HCT116 (cell line): ENCODE measurements at regions not wholly inside any gene's neighbourhood (a gene's known extent, or its start where the extent isn't known, plus 50 kb on each side); places are given as distances from the start of the nearest gene placed in this dataset.

ENCODE experiments used
- ATAC-seq: fragments of 200-7000 bp; cut with Tn5 transposase; 2 replicates; pipeline ENCODE4 v1.9.1; 2020; ENCODE audit warnings: mild to moderate bottlenecking, moderate library complexity
- BruUV-seq: library from RNA; stranded (reverse); fragments of 400-500 nt; replicated peaks from 2 replicates; lab custom pipeline; 2021; lab: Mats Ljungman, UMichigan
- CTCF ChIA-PET: fragments of 300-600 bp; sonication (Branson Sonifier 250); formaldehyde crosslinking; loops from one replicate; lab custom pipeline; 2021; ENCODE audit warnings: antibody characterized with exemption; lab: Charles Lee
- POLR2A ChIA-PET: fragments of 300-600, 350-600 bp; sonication (Branson Sonifier 250); formaldehyde crosslinking; loops from one replicate; lab custom pipeline; 2021; ENCODE audit warnings: antibody characterized with exemption; lab: Charles Lee
- RAD21 ChIA-PET, 2 experiments: fragments of 300-600 bp; sonication (Branson Sonifier 250); formaldehyde crosslinking; loops; one replicate each; lab custom pipeline; 2023; ENCODE audit warnings: low total read pairs in 2 of 2; ENCODE audit not compliant: uncharacterized antibody in 2 of 2, unreplicated experiment in 2 of 2, low non-redundant PET in 1 of 2; lab: Charles Lee
- DNase-seq: peaks from one replicate; pipeline ENCODE4 v3.0.0-alpha.2; 2010; ENCODE audit warnings: low read depth, low spot score
- H2AFZ ChIP-seq: fragments of 200-600 bp; shearing (Covaris generic), sonication (generic); 2 replicates; pipeline ENCODE4 v1.6.1; 2017; ENCODE audit warnings: low read depth, mixed run types, mixed read lengths, antibody characterized with exemption, low read length; ENCODE audit not compliant: poor library complexity, severe bottlenecking
- H3K27ac ChIP-seq: 2 replicates; pipeline ENCODE4 v1.5.1; 2012; ENCODE audit warnings: low read depth, low read length
- H3K27me3 ChIP-seq: fragments of 200-600 bp; sonication (generic); 2 replicates; pipeline ENCODE4 v1.6.1; 2016; ENCODE audit warnings: mixed run types, low read length, mixed read lengths; ENCODE audit not compliant: insufficient read depth
- H3K36me3 ChIP-seq, 2 experiments: fragments of 200-500 bp in 1 of 2; fragments of 200-600 bp in 1 of 2; sonication (Bioruptor generic) in 1 of 2; sonication (generic) in 1 of 2; 2 replicates each; pipeline versions ENCODE4 v1.5.1 to v1.6.1; 2014 to 2016; ENCODE audit warnings: low read length in 2 of 2, inconsistent platforms in 1 of 2, mixed read lengths in 1 of 2, mixed run types in 1 of 2; ENCODE audit not compliant: insufficient read depth in 2 of 2, control insufficient read depth in 1 of 2
- H3K4me1 ChIP-seq, 2 experiments: fragments of 200-600 bp in 1 of 2; sonication (generic) in 1 of 2; 2 replicates each; pipeline versions ENCODE4 v1.5.1 to v1.6.1; 2012 to 2017; ENCODE audit warnings: low read length in 2 of 2, inconsistent platforms in 1 of 2, mild to moderate bottlenecking in 1 of 2, mixed read lengths in 1 of 2, mixed run types in 1 of 2, moderate library complexity in 1 of 2; ENCODE audit not compliant: insufficient read depth in 2 of 2, control insufficient read depth in 1 of 2
- H3K4me2 ChIP-seq: fragments of 200-600 bp; sonication (generic); 2 replicates; pipeline ENCODE4 v1.6.1; 2017; ENCODE audit warnings: mixed run types, low read length, mixed read lengths
- H3K4me3 ChIP-seq, 2 experiments: fragments of 200-600 bp in 1 of 2; sonication (generic) in 1 of 2; replicated peaks in 1 of 2; 2 replicates each; pipeline ENCODE4 v1.5.1; 2011 to 2016; ENCODE audit warnings: low read length in 2 of 2, control low read depth in 1 of 2, low read depth in 1 of 2, mild to moderate bottlenecking in 1 of 2, mixed read lengths in 1 of 2, mixed run types in 1 of 2
- H3K79me2 ChIP-seq: fragments of 200-600 bp; sonication (generic); 2 replicates; pipeline ENCODE4 v1.6.1; 2017; ENCODE audit warnings: mild to moderate bottlenecking, mixed run types, low read length, moderate library complexity, mixed read lengths; ENCODE audit not compliant: insufficient read depth
- H3K9ac ChIP-seq: fragments of 200-600 bp; sonication (generic); 2 replicates; pipeline ENCODE4 v1.6.1; 2016; ENCODE audit warnings: low read length, mixed read lengths
- H3K9me2 ChIP-seq: fragments of 200-600 bp; sonication (generic), shearing (Covaris generic); 2 replicates; pipeline ENCODE4 v1.6.1; 2017; ENCODE audit warnings: mixed run types, mild to moderate bottlenecking, moderate library complexity; ENCODE audit not compliant: insufficient read depth
- H3K9me3 ChIP-seq, 2 experiments: fragments of 200-500 bp in 1 of 2; fragments of 200-600 bp in 1 of 2; sonication (Bioruptor generic) in 1 of 2; sonication (generic) in 1 of 2; 2 replicates each; pipeline ENCODE4 v1.6.1; 2014 to 2017; ENCODE audit warnings: low read length in 2 of 2, mixed read lengths in 2 of 2, inconsistent platforms in 1 of 2, low read depth in 1 of 2, mild to moderate bottlenecking in 1 of 2, mixed run types in 1 of 2, moderate library complexity in 1 of 2; ENCODE audit not compliant: control insufficient read depth in 1 of 2, insufficient read depth in 1 of 2
- H4K20me1 ChIP-seq: fragments of 200-600 bp; sonication (generic), shearing (Covaris generic); 2 replicates; pipeline ENCODE4 v1.6.1; 2017; ENCODE audit warnings: mixed run types, mild to moderate bottlenecking, moderate library complexity; ENCODE audit not compliant: insufficient read depth
- CTCF ChIP-seq, 3 experiments: fragments of 200-600 bp in 1 of 3; sonication (generic) in 1 of 3; IDR thresholded peaks in 2 of 3; conservative IDR thresholded peaks in 1 of 3; 2 replicates each; pipeline ENCODE4 v1.5.1; 2012 to 2017; ENCODE audit warnings: low read depth in 2 of 3, low read length in 2 of 3, antibody characterized with exemption in 1 of 3, borderline replicate concordance in 1 of 3, control low read depth in 1 of 3, mild to moderate bottlenecking in 1 of 3, mixed read lengths in 1 of 3, mixed run types in 1 of 3, moderate library complexity in 1 of 3; ENCODE audit not compliant: insufficient read depth in 1 of 3
- EZH2 ChIP-seq: fragments of 200-600 bp; sonication (generic); IDR thresholded peaks from 2 replicates; pipeline ENCODE4 v1.6.1; 2017; ENCODE audit warnings: antibody characterized with exemption, mixed run types
- JUND ChIP-seq: IDR thresholded peaks from 2 replicates; pipeline ENCODE4 v1.6.1; 2012
- POLR2A ChIP-seq: IDR thresholded peaks from 2 replicates; pipeline ENCODE4 v1.7.0; 2011; ENCODE audit warnings: borderline replicate concordance; ENCODE audit not compliant: insufficient read depth, insufficient read length; ENCODE audit errors: extremely low read depth
- RAD21 ChIP-seq: IDR thresholded peaks from 2 replicates; pipeline ENCODE4 v1.6.1; 2012; ENCODE audit warnings: low read depth, mild to moderate bottlenecking
- SP1 ChIP-seq: IDR thresholded peaks from 2 replicates; pipeline ENCODE4 v1.6.1; 2012; ENCODE audit warnings: low read depth
- SRF ChIP-seq: IDR thresholded peaks from 2 replicates; pipeline ENCODE4 v1.6.1; 2012; ENCODE audit warnings: low read depth
- TCF7L2 ChIP-seq: IDR thresholded peaks from 2 replicates; pipeline ENCODE4 v1.7.0; 2011; ENCODE audit warnings: borderline replicate concordance, inconsistent platforms; ENCODE audit not compliant: insufficient read depth, insufficient read length; ENCODE audit errors: extremely low read depth
- ZBTB33 ChIP-seq: IDR thresholded peaks from 2 replicates; pipeline ENCODE4 v1.6.1; 2011; ENCODE audit warnings: mild to moderate bottlenecking, low read length, moderate library complexity; ENCODE audit not compliant: insufficient replicate concordance; ENCODE audit errors: extremely low read depth
- ZFX ChIP-seq: fragments of 450-650 bp; IDR thresholded peaks from 2 replicates; pipeline ENCODE4 v1.6.1; 2017
- intact Hi-C: fragments of 100-400 bp; cut with micrococcal nuclease; formaldehyde crosslinking; loops from 2 replicates; pipeline ENCODE4 v1.10.0; 2022

- no peak for TF ChIP-seq TCF7L2
- TF ChIP-seq POLR2A: no peak
- no peak for TF ChIP-seq ZFX
- no peak for TF ChIP-seq CTCF (IDR thresholded peaks at IDR 0.05 in 2 of 3, conservative IDR thresholded peaks at IDR 0.05 in 1 of 3; ENCODE audit: borderline replicate concordance in 1 of 3, insufficient read depth in 1 of 3, low read depth in 2 of 3, low read length in 2 of 3)
- TF ChIP-seq SRF: no peak
- TF ChIP-seq JUND: no peak
- no peak for TF ChIP-seq SP1
Measured at GRCh38 chr5:4941161-4941560, 199.0 kb upstream of the ADAMTS16 start (continued).

- no peak overlapping the region for H2AFZ ChIP-seq
- H3K27me3 ChIP-seq: 0 out of 2 replicates have a peak, but pooled peaks cover 4% of the 10 kb centered on the region
- H3K36me3 ChIP-seq: no peaks in the 10 kb centered on the region
- no peak overlapping the region for H3K9ac ChIP-seq
- intact Hi-C loops: loop anchor here (1.0 kb wide), 1 partner anchor 63 kb away; no protein-coding TSS in a partner anchor
- POLR2A ChIA-PET: no interaction called here
- ATAC-seq (peak; percentile 82), DNase-seq (no peak)
- H4K20me1 ChIP-seq: no peaks in the 10 kb centered on the region
- CTCF ChIA-PET: no interaction called here
- no TSS peak for BruUV-seq
- TF ChIP-seq ZBTB33: no peak
- TF ChIP-seq JUND: no peak
- no peak for TF ChIP-seq SRF
- no peak for TF ChIP-seq ZFX
- TF ChIP-seq RAD21: peak; percentile 36
- no peak for TF ChIP-seq EZH2
- peak; percentile 19 to 96 (median 93); a peak in 5 of 6 replicates for TF ChIP-seq CTCF (IDR thresholded peaks at IDR 0.05 in 2 of 3, conservative IDR thresholded peaks at IDR 0.05 in 1 of 3; ENCODE audit: borderline replicate concordance in 1 of 3, insufficient read depth in 1 of 3, low read depth in 2 of 3, low read length in 2 of 3)
- no peak overlapping the region for H3K4me3 ChIP-seq
- H3K27ac ChIP-seq: no peak overlapping the region
- no peaks in the 10 kb centered on the region for H3K79me2 ChIP-seq
- RAD21 ChIA-PET: interaction anchor here in 1 of 2 experiments (0.6 kb wide), 1 partner anchor 63 kb away, joined by 3 read pairs; no protein-coding TSS in a partner anchor
- H3K9me2 ChIP-seq: no peaks in the 10 kb centered on the region
- no peaks in the 10 kb centered on the region for H3K4me1 ChIP-seq
- H3K4me2 ChIP-seq: no peak overlapping the region
- no peaks in the 10 kb centered on the region for H3K9me3 ChIP-seq
Measured at GRCh38 chr5:4941957-4942830, 197.9 kb upstream of the ADAMTS16 start.
